Suprapubic skin (tissue), 4 donors: ENCODE measurements at regions not wholly inside any gene's neighbourhood (a gene's known extent, or its start where the extent isn't known, plus 50 kb on each side); places are given as distances from the start of the nearest gene placed in this dataset.

Experiments
- EP300 ChIP-seq: sonication (generic); formaldehyde crosslinking; IDR thresholded peaks from one replicate; pipeline ENCODE4 v1.6.1; 2017; ENCODE audit warnings: antibody characterized with exemption
- POLR2AphosphoS5 ChIP-seq, 3 donors: sonication (generic); formaldehyde crosslinking; IDR thresholded peaks; one replicate each; pipeline ENCODE4 v1.6.1; 2017; ENCODE audit warnings: antibody characterized with exemption in 3 of 3

DNA sequence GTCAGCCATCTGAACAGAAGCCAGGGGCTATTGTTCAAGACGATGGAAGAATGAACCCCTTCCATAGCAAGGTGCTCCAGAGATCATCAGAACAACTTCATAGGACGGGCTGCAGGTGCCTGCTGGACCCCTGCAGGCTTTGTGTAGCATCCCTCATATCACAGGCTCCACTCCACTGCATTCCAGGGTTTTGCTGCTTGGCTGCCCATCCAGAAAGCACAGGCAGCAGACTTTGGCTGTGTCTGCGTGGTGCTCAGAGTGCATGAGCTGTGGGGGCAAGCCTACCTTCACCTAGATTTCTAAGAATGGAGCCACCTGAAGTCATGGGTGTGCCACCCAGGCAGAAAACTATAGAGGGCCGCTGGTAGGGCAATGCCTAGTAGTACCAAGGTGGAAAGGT, 93.9 kb upstream of the NLRP1 start:
- TF ChIP-seq EP300: no peak
- no peak for TF ChIP-seq POLR2AphosphoS5 (IDR thresholded peaks at IDR 0.05)
